ENCODE measurements at regions not wholly inside any gene's neighbourhood (a gene's known extent, or its start where the extent isn't known, plus 50 kb on each side); places are given as distances from the start of the nearest gene placed in this dataset.

DNA sequence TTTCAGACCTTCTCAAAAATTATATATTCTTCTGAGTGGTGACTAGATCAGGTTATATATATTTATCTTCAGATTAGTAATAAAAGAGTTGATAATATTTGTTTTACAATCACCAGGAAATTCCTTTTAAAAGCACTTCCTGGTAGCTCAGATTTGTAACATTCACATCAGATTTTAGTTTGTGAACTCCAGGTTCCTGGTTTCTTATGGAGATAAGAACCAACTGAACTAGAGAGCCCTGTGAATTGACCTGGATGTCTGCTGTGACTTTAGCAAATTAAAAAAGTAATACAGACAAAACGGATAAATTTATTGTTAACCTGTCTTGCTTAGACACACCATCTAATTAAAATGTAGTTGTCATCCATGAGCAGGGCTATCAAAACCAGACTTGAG lies 868.7 kb downstream of the BCL11A start:
- Histone ChIP-seq H3K27ac (no peak overlapping the region), H3K4me3 (no peak overlapping the region), H3K9me3 (peaks cover 5% of the 10 kb centered on the region), H3K27me3 (no peaks in the 10 kb centered on the region), H3K4me1 (no peaks in the 10 kb centered on the region), H3K36me3 (no peaks in the 10 kb centered on the region)
- 85% methylated on average over 1 of the region's 1 CpG for WGBS
- DNase-seq (ENCODE audit: low spot score in 2 of 2) = no peak
- TF ChIP-seq POLR2A (IDR thresholded peaks at IDR 0.05) (no peak), POLR2AphosphoS5 (IDR thresholded peaks at IDR 0.05) (no peak), EP300 (IDR thresholded peaks at IDR 0.05) (no peak)
- TF ChIP-seq, protein P1, sequence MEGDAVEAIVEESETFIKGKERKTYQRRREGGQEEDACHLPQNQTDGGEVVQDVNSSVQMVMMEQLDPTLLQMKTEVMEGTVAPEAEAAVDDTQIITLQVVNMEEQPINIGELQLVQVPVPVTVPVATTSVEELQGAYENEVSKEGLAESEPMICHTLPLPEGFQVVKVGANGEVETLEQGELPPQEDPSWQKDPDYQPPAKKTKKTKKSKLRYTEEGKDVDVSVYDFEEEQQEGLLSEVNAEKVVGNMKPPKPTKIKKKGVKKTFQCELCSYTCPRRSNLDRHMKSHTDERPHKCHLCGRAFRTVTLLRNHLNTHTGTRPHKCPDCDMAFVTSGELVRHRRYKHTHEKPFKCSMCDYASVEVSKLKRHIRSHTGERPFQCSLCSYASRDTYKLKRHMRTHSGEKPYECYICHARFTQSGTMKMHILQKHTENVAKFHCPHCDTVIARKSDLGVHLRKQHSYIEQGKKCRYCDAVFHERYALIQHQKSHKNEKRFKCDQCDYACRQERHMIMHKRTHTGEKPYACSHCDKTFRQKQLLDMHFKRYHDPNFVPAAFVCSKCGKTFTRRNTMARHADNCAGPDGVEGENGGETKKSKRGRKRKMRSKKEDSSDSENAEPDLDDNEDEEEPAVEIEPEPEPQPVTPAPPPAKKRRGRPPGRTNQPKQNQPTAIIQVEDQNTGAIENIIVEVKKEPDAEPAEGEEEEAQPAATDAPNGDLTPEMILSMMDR (IDR thresholded peaks at IDR 0.05) = no peak

DNA sequence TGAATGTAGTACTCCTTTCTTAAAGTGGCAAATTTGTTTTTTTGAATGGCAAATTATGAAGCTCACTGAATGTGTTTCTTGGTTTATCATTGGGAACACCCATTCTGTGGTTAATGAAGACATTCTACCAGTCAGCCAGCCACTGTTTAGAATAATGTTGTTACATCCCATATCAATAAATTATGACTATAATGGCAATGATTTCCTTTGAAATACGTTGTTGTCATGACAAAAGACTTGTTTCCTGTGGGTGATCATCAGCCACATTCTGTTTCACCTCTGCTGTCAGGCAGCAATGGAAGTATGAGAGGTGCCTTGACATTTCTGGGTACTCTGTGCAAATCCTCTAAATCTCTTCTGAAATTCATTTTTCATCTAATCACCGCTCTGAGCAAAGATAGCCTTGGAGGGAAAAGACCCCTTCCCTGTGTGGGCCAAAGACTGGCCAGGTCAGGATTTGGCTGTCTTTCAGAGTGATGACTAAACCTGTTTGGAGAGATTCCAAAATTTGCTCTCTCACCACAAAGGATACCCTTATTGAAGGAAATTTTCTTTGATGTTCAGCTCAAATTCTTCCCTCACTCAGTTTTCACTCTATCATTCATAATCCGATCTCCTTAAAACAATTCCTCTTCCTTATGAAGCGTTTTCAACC lies 869.2 kb downstream of the BCL11A start:
- no peak overlapping the region for H3K27ac ChIP-seq

DNA sequence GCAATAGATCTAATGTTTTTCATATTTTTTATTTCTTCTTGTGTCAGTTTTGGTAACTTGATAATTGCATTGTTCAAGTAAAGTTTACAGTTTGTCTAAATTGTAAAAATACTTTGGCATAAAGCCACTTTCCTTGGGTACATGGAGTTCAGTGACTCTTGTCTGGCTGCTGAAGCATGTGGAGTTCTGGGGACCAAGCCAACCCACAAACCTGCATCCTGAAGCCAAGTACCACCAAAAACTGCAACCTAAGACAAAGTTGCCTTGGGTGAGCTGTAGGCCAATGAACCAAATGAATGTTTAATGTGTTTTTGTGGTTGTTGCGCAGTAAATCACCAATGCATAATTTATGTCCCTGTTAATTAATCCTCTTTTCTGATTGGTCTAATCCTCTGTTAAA lies 872.6 kb downstream of the BCL11A start:
- WGBS = 92% methylated on average over 1 of the region's 1 CpG
- H3K27me3 ChIP-seq = no peaks in the 10 kb centered on the region
- no peak for DNase-seq (ENCODE audit: low spot score in 2 of 2)

More for the DNA sequence above, 869.2 kb downstream of the BCL11A start:
- TF ChIP-seq POLR2AphosphoS5 (IDR thresholded peaks at IDR 0.05) (no peak), EP300 (IDR thresholded peaks at IDR 0.05) (no peak), POLR2A (IDR thresholded peaks at IDR 0.05) (no peak)
- TF ChIP-seq, protein P1 (IDR thresholded peaks at IDR 0.05) = no peak
- no peaks in the 10 kb centered on the region for H3K4me1 ChIP-seq
- peaks cover 5% of the 10 kb centered on the region for H3K9me3 ChIP-seq
- DNase-seq (ENCODE audit: low spot score in 2 of 2) = no peak
- 54% methylated on average over 4 of the region's 4 CpGs for WGBS
- H3K27me3 ChIP-seq = no peaks in the 10 kb centered on the region
- no peaks in the 10 kb centered on the region for H3K36me3 ChIP-seq
- H3K4me3 ChIP-seq = no peak overlapping the region

DNA sequence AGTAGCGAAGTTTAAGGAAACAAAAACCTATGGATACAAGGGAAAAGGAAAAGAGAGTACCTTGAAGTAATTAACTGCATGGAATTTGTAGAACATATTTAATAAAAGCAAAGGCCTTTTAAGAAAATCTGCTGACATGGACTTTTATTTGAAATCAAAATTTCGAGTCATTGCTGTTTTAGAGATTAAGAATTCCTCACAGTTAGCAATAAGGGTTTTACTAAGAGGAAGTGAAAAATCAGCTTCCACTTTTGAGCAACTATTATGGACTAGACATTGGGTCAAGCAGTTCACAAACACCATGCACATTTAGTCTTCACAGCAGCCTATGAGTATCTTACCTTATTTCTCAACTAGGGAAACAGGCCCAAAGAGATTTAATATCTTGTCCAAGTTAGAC lies 876.3 kb downstream of the BCL11A start:
- DNase-seq (ENCODE audit: low spot score in 2 of 2) = no peak
- Histone ChIP-seq H3K4me1 (no peaks in the 10 kb centered on the region), H3K9me3 (peaks cover 5% of the 10 kb centered on the region), H3K27me3 (no peaks in the 10 kb centered on the region), H3K27ac (no peak overlapping the region), H3K4me3 (no peak overlapping the region), H3K36me3 (no peaks in the 10 kb centered on the region)
- 71% methylated on average over 2 of the region's 2 CpGs for WGBS
- TF ChIP-seq POLR2A (IDR thresholded peaks at IDR 0.05) (no peak), EP300 (IDR thresholded peaks at IDR 0.05) (no peak)
- TF ChIP-seq, protein P1 (IDR thresholded peaks at IDR 0.05) = no peak

More for the DNA sequence above, 872.6 kb downstream of the BCL11A start:
- H3K4me1 ChIP-seq = no peaks in the 10 kb centered on the region
- no peak overlapping the region for H3K27ac ChIP-seq
- no peaks in the 10 kb centered on the region for H3K36me3 ChIP-seq
- H3K4me3 ChIP-seq = no peak overlapping the region
- TF ChIP-seq EP300 (IDR thresholded peaks at IDR 0.05) (no peak), POLR2A (IDR thresholded peaks at IDR 0.05) (no peak), POLR2AphosphoS5 (IDR thresholded peaks at IDR 0.05) (no peak)
- TF ChIP-seq, protein P1 (IDR thresholded peaks at IDR 0.05) = no peak
- peaks cover 5% of the 10 kb centered on the region for H3K9me3 ChIP-seq

DNA sequence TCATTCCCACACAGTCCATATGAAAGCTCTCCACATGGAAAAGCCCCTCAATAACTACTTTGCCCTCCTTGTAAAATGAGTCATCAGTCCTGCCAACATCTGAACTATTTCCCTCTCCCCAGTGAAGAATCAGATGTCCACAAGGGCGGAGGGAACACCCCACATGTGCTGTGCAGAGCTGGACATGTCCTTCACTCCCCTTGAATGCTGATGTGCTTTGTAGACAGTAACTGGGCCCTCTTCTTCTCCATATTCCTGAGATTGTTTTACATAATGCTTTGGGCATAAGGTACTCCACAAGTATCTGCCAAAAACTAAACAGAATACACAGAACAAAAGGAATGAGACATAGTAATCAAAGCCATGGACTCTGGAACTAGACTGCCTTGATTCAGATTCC lies 879.4 kb downstream of the BCL11A start:
- DNase-seq (ENCODE audit: low spot score in 2 of 2) = no peak
- TF ChIP-seq, protein P1 (IDR thresholded peaks at IDR 0.05) = no peak
- TF ChIP-seq POLR2A (IDR thresholded peaks at IDR 0.05) (no peak), EP300 (IDR thresholded peaks at IDR 0.05) (no peak), POLR2AphosphoS5 (IDR thresholded peaks at IDR 0.05) (no peak)
- H3K27ac ChIP-seq = no peak overlapping the region
- no peak overlapping the region for H3K4me3 ChIP-seq
- H3K9me3 ChIP-seq = no peaks in the 10 kb centered on the region
- no peaks in the 10 kb centered on the region for H3K36me3 ChIP-seq
- H3K4me1 ChIP-seq = no peaks in the 10 kb centered on the region
- H3K27me3 ChIP-seq = no peaks in the 10 kb centered on the region
- WGBS = 56% methylated on average over 1 of the region's 1 CpG
